ENCODE measurements at regions not wholly inside any gene's neighbourhood (a gene's known extent, or its start where the extent isn't known, plus 50 kb on each side); places are given as distances from the start of the nearest gene placed in this dataset.

DNA sequence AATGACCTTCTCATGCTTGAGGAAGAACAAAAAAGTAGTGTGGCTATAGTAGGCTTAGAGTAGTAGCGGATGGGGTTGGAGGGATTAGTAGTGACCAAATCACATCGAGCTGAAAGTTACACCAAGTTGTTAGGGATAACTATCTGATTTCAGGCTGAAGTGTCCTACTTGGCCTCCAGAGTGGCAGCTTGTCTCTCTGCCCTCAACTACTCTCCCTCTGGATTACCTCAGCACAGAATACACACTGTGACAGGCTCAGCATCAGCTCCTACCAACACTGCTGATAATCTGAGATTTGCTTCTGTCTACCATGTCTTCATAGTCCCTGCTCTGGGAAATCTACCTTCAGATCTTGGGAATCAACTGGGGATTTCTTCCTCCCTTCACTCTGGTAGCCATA, 714.6 kb upstream of the GRAMD2B start:
- TF ChIP-seq, protein P1, sequence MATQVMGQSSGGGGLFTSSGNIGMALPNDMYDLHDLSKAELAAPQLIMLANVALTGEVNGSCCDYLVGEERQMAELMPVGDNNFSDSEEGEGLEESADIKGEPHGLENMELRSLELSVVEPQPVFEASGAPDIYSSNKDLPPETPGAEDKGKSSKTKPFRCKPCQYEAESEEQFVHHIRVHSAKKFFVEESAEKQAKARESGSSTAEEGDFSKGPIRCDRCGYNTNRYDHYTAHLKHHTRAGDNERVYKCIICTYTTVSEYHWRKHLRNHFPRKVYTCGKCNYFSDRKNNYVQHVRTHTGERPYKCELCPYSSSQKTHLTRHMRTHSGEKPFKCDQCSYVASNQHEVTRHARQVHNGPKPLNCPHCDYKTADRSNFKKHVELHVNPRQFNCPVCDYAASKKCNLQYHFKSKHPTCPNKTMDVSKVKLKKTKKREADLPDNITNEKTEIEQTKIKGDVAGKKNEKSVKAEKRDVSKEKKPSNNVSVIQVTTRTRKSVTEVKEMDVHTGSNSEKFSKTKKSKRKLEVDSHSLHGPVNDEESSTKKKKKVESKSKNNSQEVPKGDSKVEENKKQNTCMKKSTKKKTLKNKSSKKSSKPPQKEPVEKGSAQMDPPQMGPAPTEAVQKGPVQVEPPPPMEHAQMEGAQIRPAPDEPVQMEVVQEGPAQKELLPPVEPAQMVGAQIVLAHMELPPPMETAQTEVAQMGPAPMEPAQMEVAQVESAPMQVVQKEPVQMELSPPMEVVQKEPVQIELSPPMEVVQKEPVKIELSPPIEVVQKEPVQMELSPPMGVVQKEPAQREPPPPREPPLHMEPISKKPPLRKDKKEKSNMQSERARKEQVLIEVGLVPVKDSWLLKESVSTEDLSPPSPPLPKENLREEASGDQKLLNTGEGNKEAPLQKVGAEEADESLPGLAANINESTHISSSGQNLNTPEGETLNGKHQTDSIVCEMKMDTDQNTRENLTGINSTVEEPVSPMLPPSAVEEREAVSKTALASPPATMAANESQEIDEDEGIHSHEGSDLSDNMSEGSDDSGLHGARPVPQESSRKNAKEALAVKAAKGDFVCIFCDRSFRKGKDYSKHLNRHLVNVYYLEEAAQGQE (IDR thresholded peaks at IDR 0.05; ENCODE audit: low read depth), result no peak
- TF ChIP-seq, protein P2, sequence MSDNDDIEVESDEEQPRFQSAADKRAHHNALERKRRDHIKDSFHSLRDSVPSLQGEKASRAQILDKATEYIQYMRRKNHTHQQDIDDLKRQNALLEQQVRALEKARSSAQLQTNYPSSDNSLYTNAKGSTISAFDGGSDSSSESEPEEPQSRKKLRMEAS (IDR thresholded peaks at IDR 0.05), result no peak
- no peak for TF ChIP-seq TAF1 (IDR thresholded peaks at IDR 0.05; ENCODE audit: low read depth)
- no peak for TF ChIP-seq EGR1 (IDR thresholded peaks at IDR 0.05)
- TF ChIP-seq CEBPB (IDR thresholded peaks at IDR 0.05), result no peak
- TF ChIP-seq EP300 (IDR thresholded peaks at IDR 0.05; ENCODE audit: borderline replicate concordance), result no peak
- TF ChIP-seq YY1 (IDR thresholded peaks at IDR 0.05; ENCODE audit: low read depth), result no peak
- no peak for TF ChIP-seq RAD21 (IDR thresholded peaks at IDR 0.05; ENCODE audit: low read depth)
- TF ChIP-seq ZBTB7A (IDR thresholded peaks at IDR 0.05; ENCODE audit: low read depth), result no peak
- TF ChIP-seq CREB1 (IDR thresholded peaks at IDR 0.05; ENCODE audit: low read depth), result no peak
- TF ChIP-seq NFIC (IDR thresholded peaks at IDR 0.05), result no peak
